GM21515 (cell line): ENCODE measurements at regions not wholly inside any gene's neighbourhood (a gene's known extent, or its start where the extent isn't known, plus 50 kb on each side); places are given as distances from the start of the nearest gene placed in this dataset.

Experiments used
- ATAC-seq: cut with Tn5 transposase; IDR thresholded peaks from one replicate; pipeline ENCODE4 v1.9.1; 2021; ENCODE audit not compliant: unreplicated experiment

DNA sequence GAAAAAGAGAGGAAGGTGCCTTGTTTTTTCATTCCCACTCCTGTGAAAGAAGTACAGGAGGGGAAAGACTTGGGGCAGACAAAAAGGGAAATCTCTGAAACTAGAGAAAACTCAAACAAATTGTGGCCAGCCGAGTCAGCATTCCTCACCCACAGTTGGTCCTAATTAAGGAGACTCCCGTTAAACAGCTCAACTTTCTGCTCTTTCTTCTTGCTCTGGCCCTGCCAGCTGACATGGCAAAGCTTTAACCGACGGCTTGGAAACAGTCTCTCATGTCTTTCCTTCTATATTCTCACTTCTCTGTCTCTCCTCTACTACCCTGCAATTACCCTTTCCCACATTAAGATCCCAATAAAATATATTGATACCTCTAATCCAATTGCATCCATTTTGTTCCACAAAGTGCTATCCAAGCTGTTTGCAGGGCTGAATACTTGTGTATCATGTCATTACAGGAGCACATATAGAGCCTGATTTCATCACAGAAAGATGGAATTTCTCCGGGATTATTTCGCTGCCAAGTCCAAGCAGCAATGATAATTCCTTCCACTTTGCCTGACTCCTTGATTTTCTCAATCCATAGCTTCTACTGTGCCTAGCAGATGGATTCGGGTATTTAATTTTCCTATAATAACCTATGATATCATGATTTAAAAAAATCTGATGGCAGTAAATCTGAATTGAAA lies 65.4 kb upstream of the IPO9 start:
- ATAC-seq = no peak

DNA sequence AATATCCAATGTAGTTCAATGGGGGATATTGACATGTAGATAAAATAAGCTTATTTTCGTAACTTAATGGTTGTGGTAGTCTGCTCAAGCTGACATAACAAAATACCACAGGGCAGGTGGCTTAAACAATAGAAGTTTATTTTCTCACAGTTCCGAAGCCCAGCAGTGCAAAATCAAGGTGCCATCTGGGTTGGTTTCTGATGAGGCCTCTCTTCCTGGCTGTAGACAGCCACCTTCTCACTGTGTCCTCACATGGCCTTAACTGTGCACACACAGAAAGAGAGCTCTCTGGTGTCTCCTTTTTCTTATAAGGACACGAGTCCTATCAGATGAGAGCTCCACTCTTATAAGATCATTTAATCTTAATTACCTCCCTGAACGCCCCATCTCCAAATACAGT lies 64.8 kb upstream of the IPO9 start:
- no peak for ATAC-seq

DNA sequence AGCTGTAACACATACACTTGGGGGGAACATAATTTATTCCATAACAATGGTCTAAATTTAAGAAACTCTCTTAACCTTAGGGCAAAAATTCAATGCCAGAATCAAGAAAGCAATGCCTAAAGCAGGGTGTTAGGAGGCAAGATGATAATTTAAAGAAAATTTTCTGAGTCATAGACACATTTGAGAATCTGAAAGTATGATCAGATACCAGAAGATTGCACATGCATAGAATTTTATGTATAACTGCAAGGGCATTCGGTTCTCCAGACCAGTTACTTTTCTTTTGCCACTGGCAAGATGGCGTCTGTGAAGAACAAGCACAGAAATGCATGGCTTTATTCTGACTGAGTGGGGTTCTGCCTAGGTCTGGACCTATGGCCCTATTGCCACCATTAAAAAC lies 64.4 kb upstream of the IPO9 start:
- no peak for ATAC-seq

DNA sequence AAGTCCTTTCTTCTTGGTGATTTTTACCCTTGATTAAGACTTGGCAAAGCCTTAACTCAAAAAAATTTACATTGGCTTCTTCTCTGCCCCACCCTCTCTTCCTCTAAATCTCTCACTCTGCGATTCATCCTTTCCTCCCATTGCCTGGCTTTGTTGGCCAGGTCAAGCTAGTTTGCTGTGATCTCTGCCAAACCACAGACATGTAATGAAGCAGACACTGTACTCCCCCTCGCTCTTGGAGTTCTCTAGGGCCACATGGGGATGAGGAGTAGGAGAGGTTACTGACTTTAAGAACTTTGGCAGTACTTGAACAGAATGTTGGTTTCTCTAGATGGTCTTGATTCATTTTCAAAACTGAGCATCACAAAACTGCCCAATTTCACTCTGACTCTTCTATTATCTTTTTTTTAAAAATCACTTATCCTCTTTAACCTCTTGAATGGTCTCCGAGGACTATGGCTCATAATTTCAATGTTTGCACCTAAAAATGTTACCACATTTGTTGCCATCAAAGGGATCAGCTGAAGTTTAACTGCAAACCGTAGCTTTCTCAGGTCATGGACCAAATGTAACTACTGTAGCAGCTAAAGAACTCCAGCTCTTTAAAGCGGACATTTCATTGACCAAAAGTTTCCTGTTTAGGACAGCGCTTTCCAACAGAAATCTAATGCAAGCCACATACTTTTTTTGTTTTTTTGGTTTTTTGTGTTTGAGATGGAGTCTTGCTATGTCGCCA lies 62.7 kb upstream of the IPO9 start:
- no peak for ATAC-seq

DNA sequence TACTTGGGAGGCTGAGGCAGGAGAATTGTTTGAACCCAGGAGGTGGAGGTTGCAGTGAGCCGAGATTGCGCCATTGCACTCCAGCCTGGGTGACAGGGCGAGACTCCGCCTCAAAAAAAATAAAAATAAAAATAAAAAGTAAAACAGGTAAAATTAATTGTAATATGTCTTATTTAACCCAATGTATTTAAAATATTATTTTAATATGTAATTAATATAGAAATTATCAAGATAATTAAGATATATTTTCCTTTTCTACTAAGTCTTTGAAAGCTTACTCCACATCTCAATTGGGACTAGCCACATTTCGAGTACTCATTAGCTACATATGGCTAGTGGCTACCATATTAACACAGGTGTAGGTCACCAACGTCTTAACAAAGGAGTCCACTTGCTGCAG lies 61.6 kb upstream of the IPO9 start:
- no peak for ATAC-seq

DNA sequence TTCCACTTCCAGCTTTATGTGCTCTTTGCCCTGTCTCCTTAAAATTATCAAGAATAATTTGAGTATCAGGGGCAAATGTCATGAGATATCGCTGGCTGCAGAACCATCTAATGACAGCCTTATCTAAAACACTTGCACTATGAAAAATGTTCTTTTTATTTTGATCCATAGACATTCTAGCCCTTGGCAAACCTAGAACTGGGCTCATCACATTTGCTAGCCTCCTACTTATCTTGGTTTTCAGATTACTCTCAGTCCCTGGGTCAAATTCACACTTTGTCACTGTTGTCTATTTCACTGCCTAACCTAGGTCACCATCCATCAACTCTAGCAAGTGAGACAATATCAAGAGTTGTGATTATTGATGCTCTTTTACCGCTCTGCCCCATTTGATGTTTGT lies 59.9 kb upstream of the IPO9 start:
- no peak for ATAC-seq

DNA sequence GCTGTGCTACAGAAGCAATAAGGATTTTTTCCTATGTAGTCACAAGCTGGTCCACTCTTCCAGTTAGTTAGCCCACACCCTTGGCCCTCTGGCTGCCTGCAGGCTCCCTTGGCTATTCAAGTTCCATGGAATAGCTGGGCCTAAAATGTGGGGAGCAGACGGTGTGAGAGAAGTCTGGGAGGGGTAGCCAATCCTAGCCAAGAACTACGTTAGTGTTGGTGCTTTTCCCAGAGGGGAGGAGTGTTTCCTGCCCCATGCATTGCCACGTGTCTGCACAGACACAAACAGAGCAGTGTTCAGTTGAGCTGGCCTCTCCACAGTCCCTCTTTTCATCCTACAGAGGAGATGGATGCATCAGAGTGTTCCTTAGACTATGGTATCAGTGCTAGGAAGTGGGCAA lies 59.0 kb upstream of the IPO9 start:
- ATAC-seq = no peak

DNA sequence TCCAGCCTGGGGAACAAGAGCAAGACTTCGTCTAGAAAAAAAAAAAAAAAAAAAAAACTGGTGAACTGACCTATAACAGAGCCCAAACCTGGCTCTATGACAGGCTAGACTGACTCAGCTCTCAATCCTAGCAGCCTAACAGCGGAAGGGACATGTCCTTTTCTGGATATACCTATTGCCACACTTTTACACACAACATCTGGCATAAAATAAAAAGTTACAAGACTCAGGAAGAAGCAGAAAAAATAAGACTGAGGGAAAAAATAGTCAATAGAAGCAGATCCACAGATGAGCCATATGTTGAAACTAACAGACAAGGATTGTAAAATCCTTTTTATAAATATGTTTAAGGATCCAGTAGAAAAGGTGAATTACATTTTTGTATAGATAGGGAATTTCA lies 57.5 kb upstream of the IPO9 start:
- ATAC-seq = no peak

DNA sequence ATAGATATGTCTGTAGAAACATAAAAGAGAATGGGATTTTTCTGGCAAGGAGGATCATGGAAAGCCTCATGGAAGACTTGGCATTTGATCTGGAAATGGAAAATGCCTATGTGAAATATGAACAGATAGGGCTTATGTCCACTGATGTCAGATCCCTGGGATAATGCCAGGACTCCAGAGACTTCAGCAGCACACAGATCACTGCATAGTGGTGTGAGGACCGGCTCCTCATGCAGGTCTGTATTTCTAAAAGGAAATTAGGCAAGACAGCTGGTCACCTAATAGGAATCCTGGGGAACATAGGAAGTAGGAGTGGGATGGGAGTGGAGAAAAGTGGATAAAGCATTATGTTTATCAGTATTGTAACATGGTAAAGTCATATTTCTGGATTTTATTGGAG lies 56.8 kb upstream of the IPO9 start:
- ATAC-seq = no peak

DNA sequence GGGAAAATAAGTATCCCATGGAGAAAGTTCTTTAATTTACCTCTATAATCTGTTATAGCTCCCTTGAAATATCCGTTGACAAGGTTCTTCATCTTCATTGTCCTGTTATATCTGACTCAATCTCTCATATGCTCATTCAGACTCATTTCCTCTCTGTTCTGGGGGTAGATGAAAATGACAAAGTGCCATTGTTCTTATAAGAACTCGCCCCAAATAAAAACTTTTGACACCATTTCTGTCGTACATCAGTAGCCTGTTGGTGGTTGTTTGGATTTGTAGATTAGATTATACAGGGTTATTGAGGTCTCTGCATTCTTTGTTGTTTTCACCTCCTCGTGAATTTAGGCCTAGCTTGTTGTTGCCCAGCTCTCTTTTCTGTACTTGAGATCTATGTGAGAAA lies 55.2 kb upstream of the IPO9 start:
- no peak for ATAC-seq

DNA sequence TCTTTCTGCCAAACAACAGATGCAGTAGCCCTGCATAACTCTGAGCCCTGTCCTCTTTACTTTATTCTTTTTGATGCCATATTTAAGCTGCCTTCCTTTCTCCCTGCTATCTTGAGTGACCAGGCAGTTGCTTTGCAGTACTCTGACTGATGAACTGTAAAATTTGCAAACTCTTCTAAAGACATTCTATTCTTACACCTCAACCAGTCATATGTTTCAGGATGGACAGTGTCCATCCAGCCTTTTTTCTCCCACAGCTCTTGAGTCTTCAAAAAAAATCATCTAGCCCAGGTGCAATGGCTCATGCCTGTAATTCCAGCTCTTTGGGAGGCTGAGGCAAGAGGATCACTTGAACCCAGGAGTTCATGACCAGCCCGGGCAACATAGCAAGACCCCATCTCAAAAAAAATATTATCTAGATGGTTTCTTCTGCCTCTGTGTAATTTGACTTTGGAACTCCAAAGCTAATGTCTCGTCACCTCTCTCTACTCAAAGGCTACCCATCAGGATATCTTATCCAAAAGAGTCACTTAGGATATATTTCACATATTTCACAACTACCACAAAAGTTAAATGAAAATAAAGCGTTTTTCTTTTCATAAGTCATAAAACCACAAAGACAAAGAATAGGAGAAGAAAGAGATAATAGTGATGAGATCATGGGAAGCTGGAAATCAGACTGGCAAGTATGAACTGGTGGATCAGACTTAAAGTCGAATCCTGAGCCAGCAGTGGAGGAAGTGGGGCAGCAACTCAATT lies 54.6 kb upstream of the IPO9 start:
- no peak for ATAC-seq

DNA sequence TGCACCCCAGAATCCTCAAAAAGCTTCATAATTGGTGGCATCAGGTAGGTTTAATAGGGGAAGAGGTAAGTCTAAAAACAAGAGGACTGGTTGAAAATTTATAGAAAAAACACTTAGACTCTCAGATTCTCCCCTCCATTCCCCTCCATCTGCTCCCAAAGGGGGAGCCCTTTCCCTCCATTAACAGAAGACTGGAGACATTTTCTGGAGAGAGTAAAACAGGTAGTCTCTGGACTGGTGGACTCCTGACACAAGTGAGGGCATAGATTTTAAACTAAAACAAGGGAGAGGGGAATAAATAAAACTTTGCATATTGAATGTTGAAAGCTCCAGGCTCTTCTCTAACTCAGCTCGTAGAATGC lies 54.0 kb upstream of the IPO9 start:
- ATAC-seq = no peak

DNA sequence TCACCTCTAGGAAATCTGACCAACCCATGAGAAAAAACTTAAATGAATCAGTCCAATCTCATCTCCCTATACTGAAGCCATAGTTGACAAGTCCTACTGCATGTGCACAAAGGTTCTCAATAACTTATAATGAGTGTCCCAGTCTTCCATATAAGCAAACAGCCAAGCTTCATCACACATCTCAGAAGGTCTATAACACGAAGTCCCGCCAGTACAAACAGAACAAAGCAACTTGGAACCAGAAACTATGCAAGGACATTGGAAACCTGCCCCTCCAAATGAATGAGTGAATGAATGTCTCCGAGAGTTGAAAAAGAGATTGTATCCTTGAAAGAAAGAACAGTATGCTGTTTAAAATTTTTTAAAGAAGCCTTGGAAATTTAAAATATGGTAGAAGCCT lies 53.6 kb upstream of the IPO9 start:
- ATAC-seq = no peak

DNA sequence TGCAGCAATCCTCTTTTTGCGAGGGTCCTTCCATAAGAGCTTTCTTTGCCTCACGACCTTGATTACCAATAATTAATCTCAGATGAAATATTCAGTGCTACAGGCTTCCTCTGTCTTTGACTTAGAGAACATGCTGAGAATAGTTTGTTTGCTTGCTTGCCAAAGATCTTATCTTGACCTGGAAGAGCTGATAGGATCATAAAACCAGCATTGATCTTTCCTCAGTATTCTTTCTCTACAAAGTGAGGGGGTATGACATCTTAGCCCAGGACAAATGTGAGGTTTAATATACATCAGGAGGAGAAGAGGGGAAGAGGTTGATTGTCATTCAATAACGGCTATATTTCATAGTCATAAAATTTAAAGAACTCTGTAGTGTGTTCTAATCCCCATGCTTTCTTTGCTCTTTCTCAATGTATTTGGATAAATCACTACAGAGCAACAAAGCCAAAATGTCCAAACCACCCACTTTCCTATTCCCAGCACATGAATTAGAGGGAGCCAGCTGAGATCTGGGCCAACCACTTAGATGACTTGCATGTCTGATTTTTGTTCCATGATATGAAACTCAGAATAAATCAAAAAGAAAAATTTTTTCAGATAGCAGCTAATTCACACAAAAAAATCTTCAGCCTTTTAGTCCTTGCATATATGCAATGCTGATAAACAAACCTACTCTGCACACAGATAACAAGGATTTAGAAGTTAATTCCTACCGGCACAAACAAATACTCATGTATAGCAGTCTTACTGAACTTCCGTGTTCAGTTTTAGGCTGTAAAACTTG lies 50.5 kb upstream of the IPO9 start:
- ATAC-seq = no peak
